ENCODE measurements at regions not wholly inside any gene's neighbourhood (a gene's known extent, or its start where the extent isn't known, plus 50 kb on each side); places are given as distances from the start of the nearest gene placed in this dataset.

GRCh38 chr13:59422646-59423045, 741.1 kb downstream of the DIAPH3 start:
- Histone ChIP-seq H3K9ac (ENCODE audit: low read depth, low read length, poor library complexity, severe bottlenecking) (no peak overlapping the region), H3K9me2 (replicated peaks; ENCODE audit: low read depth, low read length) (no peaks in the 10 kb centered on the region), H2AFZ (ENCODE audit: low read length) (no peak overlapping the region), H3K9me3 (ENCODE audit: insufficient read depth, low read depth, low read length) (no peaks in the 10 kb centered on the region), H3K4me1 (ENCODE audit: insufficient read depth, low read length, poor library complexity, severe bottlenecking) (no peaks in the 10 kb centered on the region), H3K36me3 (ENCODE audit: insufficient read depth, low read length) (no peaks in the 10 kb centered on the region), H3K4me3 (ENCODE audit: low read length, poor library complexity, severe bottlenecking) (no peak overlapping the region), H3K27me3 (ENCODE audit: insufficient read depth, low read length, poor library complexity, severe bottlenecking) (no peaks in the 10 kb centered on the region), H3F3A (ENCODE audit: low read depth) (no peaks in the 10 kb centered on the region), H3K79me2 (ENCODE audit: insufficient read depth, low read length) (no peaks in the 10 kb centered on the region), H4K20me1 (ENCODE audit: insufficient read depth, low read length, poor library complexity, severe bottlenecking) (no peaks in the 10 kb centered on the region), H3K4me2 (ENCODE audit: low read depth, low read length, poor library complexity, severe bottlenecking) (no peak overlapping the region)
- TF ChIP-seq EZH2phosphoT487 (IDR thresholded peaks at IDR 0.05; ENCODE audit: borderline replicate concordance) (no peak), CTCF (conservative IDR thresholded peaks at IDR 0.05; ENCODE audit: low read length) (no peak)

GRCh38 chr13:59423708-59424340, 739.9 kb downstream of the DIAPH3 start:
- H3K4me3 ChIP-seq (ENCODE audit: low read length, poor library complexity, severe bottlenecking): no peak overlapping the region
- no peaks in the 10 kb centered on the region for H4K20me1 ChIP-seq (ENCODE audit: insufficient read depth, low read length, poor library complexity, severe bottlenecking)
- H3K36me3 ChIP-seq (ENCODE audit: insufficient read depth, low read length): no peaks in the 10 kb centered on the region
- no peak overlapping the region for H3K4me2 ChIP-seq (ENCODE audit: low read depth, low read length, poor library complexity, severe bottlenecking)
- H3K9ac ChIP-seq (ENCODE audit: low read depth, low read length, poor library complexity, severe bottlenecking): no peak overlapping the region
- no peak for TF ChIP-seq EZH2phosphoT487 (IDR thresholded peaks at IDR 0.05; ENCODE audit: borderline replicate concordance)
- TF ChIP-seq CTCF (conservative IDR thresholded peaks at IDR 0.05; ENCODE audit: low read length): no peak
- H3K9me2 ChIP-seq (replicated peaks; ENCODE audit: low read depth, low read length): no peaks in the 10 kb centered on the region
- H3K27me3 ChIP-seq (ENCODE audit: insufficient read depth, low read length, poor library complexity, severe bottlenecking): no peaks in the 10 kb centered on the region
- no peaks in the 10 kb centered on the region for H3F3A ChIP-seq (ENCODE audit: low read depth)
- H3K9me3 ChIP-seq (ENCODE audit: insufficient read depth, low read depth, low read length): no peaks in the 10 kb centered on the region
- H2AFZ ChIP-seq (ENCODE audit: low read length): no peak overlapping the region
- H3K79me2 ChIP-seq (ENCODE audit: insufficient read depth, low read length): no peaks in the 10 kb centered on the region
- H3K4me1 ChIP-seq (ENCODE audit: insufficient read depth, low read length, poor library complexity, severe bottlenecking): no peaks in the 10 kb centered on the region

- Histone ChIP-seq H3K9me2 (replicated peaks; ENCODE audit: low read depth, low read length) (no peaks in the 10 kb centered on the region), H2AFZ (ENCODE audit: low read length) (no peak overlapping the region), H3K4me2 (ENCODE audit: low read depth, low read length, poor library complexity, severe bottlenecking) (no peak overlapping the region), H3K9me3 (ENCODE audit: insufficient read depth, low read depth, low read length) (no peaks in the 10 kb centered on the region), H3F3A (ENCODE audit: low read depth) (no peaks in the 10 kb centered on the region), H3K36me3 (ENCODE audit: insufficient read depth, low read length) (no peaks in the 10 kb centered on the region), H3K9ac (ENCODE audit: low read depth, low read length, poor library complexity, severe bottlenecking) (no peak overlapping the region), H3K4me3 (ENCODE audit: low read length, poor library complexity, severe bottlenecking) (no peak overlapping the region), H4K20me1 (ENCODE audit: insufficient read depth, low read length, poor library complexity, severe bottlenecking) (no peaks in the 10 kb centered on the region), H3K79me2 (ENCODE audit: insufficient read depth, low read length) (no peaks in the 10 kb centered on the region), H3K4me1 (ENCODE audit: insufficient read depth, low read length, poor library complexity, severe bottlenecking) (no peaks in the 10 kb centered on the region), H3K27me3 (ENCODE audit: insufficient read depth, low read length, poor library complexity, severe bottlenecking) (no peaks in the 10 kb centered on the region)
- TF ChIP-seq EZH2phosphoT487 (IDR thresholded peaks at IDR 0.05; ENCODE audit: borderline replicate concordance) (no peak), CTCF (conservative IDR thresholded peaks at IDR 0.05; ENCODE audit: low read length) (no peak)
These were observed 739.1 kb downstream of the DIAPH3 start for GRCh38 chr13:59424661-59425060.
